ENCODE measurements at regions not wholly inside any gene's neighbourhood (a gene's known extent, or its start where the extent isn't known, plus 50 kb on each side); places are given as distances from the start of the nearest gene placed in this dataset.

DNA sequence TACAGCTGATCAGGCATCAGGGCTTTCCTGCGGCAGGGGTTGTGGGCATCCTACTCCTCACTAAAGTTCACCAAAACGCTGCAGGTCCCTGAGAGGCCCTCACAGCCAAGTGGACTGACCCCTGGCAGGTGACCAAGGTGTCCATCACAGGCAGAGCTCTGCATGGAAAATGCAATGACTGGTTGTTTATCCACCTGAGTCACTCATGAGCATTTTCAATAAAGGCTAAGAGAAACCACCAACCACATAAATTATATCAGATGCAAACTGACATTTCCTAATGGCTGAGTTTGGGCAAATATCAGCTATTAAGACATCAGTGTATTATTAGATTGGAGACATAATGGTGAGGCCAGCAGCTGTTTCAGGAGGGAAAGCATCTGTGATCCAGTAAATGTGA lies 152.7 kb upstream of the SYNDIG1 start:
- peak; percentile 83 for DNase-seq

DNA sequence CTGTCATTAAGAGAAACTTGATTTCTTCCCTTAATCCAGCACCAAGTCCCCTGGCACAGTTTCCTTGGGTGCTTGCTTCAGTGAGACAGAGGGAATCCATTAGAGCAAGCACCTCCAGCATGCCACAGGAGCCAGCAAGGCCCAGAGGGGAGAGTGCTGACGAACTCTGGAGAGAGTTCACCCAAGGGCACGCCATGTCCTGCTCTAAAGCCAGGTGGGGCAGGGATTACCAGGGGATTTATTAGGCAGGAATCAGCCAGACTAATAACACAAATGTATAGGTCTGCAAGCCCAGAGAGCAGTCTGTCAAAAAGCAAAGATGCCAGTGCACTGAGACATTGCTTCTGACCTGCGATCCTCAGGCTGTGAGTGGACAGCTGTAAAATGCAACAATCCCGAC lies 155.4 kb upstream of the SYNDIG1 start:
- ATAC-seq: no peak
- TF ChIP-seq EZH2 (IDR thresholded peaks at IDR 0.05; ENCODE audit: low read length, unreplicated experiment): no peak
- no peak for TF ChIP-seq EZH2phosphoT487 (IDR thresholded peaks at IDR 0.05; ENCODE audit: borderline replicate concordance, low read length)
- TF ChIP-seq, protein P1, sequence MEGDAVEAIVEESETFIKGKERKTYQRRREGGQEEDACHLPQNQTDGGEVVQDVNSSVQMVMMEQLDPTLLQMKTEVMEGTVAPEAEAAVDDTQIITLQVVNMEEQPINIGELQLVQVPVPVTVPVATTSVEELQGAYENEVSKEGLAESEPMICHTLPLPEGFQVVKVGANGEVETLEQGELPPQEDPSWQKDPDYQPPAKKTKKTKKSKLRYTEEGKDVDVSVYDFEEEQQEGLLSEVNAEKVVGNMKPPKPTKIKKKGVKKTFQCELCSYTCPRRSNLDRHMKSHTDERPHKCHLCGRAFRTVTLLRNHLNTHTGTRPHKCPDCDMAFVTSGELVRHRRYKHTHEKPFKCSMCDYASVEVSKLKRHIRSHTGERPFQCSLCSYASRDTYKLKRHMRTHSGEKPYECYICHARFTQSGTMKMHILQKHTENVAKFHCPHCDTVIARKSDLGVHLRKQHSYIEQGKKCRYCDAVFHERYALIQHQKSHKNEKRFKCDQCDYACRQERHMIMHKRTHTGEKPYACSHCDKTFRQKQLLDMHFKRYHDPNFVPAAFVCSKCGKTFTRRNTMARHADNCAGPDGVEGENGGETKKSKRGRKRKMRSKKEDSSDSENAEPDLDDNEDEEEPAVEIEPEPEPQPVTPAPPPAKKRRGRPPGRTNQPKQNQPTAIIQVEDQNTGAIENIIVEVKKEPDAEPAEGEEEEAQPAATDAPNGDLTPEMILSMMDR (conservative IDR thresholded peaks at IDR 0.05; ENCODE audit: low read depth, low read length): no peak
- no peak for DNase-seq
- H3K4me2 ChIP-seq (ENCODE audit: low read length): no peak overlapping the region
- POLR2A ChIA-PET (ENCODE audit: unreplicated experiment): no interaction called here
- intact Hi-C loops (cut with micrococcal nuclease): no loop called here
- H3K9me3 ChIP-seq (ENCODE audit: low read length): no peaks in the 10 kb centered on the region
- CTCF ChIA-PET: no interaction called here
- no peak overlapping the region for H2AFZ ChIP-seq (ENCODE audit: low read length)
- H3K9ac ChIP-seq (ENCODE audit: low read length): no peak overlapping the region
- H3K4me1 ChIP-seq (ENCODE audit: insufficient read depth, low read length): peaks cover 12% of the 10 kb centered on the region
- no peaks in the 10 kb centered on the region; the same call in 1 of the 2 replicates for H3K9me2 ChIP-seq (replicated peaks; ENCODE audit: low read length)
- peaks cover 66% of the 10 kb centered on the region for H3K27me3 ChIP-seq (ENCODE audit: low read length)
- no peak overlapping the region for H3K27ac ChIP-seq (ENCODE audit: low read length)
- no peaks in the 10 kb centered on the region for H3K79me2 ChIP-seq (ENCODE audit: low read length)
- no TSS peak for BruUV-seq (replicated peaks)
- H4K20me1 ChIP-seq (ENCODE audit: low read length): no peaks in the 10 kb centered on the region
- H3K4me3 ChIP-seq (ENCODE audit: low read length): no peak overlapping the region
- no peaks in the 10 kb centered on the region for H3F3A ChIP-seq (ENCODE audit: low read length, unreplicated experiment)
- H3K36me3 ChIP-seq (ENCODE audit: low read depth, low read length): no peaks in the 10 kb centered on the region

More for the DNA sequence above, 152.7 kb upstream of the SYNDIG1 start:
- Histone ChIP-seq H3K9ac (ENCODE audit: low read length) (no peak overlapping the region), H3K79me2 (ENCODE audit: low read length) (no peaks in the 10 kb centered on the region), H3K4me3 (ENCODE audit: low read length) (no peak overlapping the region), H3K27ac (ENCODE audit: low read length) (no peak overlapping the region), H4K20me1 (ENCODE audit: low read length) (no peaks in the 10 kb centered on the region), H3K9me2 (replicated peaks; ENCODE audit: low read length) (no peaks in the 10 kb centered on the region), H3K4me2 (ENCODE audit: low read length) (no peak overlapping the region), H3K36me3 (ENCODE audit: low read depth, low read length) (no peaks in the 10 kb centered on the region), H3F3A (ENCODE audit: low read length, unreplicated experiment) (no peaks in the 10 kb centered on the region), H3K27me3 (ENCODE audit: low read length) (peaks cover 74% of the 10 kb centered on the region), H3K9me3 (ENCODE audit: low read length) (no peaks in the 10 kb centered on the region), H3K4me1 (ENCODE audit: insufficient read depth, low read length) (peaks cover 12% of the 10 kb centered on the region), H2AFZ (ENCODE audit: low read length) (no peak overlapping the region)
- CTCF ChIA-PET: no interaction called here
- intact Hi-C loops (cut with micrococcal nuclease): no loop called here
- POLR2A ChIA-PET (ENCODE audit: unreplicated experiment): no interaction called here
- no TSS peak for BruUV-seq (replicated peaks)
- no peak for TF ChIP-seq EZH2 (IDR thresholded peaks at IDR 0.05; ENCODE audit: low read length, unreplicated experiment)
- no peak for TF ChIP-seq EZH2phosphoT487 (IDR thresholded peaks at IDR 0.05; ENCODE audit: borderline replicate concordance, low read length)
- TF ChIP-seq, protein P1 (conservative IDR thresholded peaks at IDR 0.05; ENCODE audit: low read depth, low read length): no peak
- ATAC-seq: no peak

DNA sequence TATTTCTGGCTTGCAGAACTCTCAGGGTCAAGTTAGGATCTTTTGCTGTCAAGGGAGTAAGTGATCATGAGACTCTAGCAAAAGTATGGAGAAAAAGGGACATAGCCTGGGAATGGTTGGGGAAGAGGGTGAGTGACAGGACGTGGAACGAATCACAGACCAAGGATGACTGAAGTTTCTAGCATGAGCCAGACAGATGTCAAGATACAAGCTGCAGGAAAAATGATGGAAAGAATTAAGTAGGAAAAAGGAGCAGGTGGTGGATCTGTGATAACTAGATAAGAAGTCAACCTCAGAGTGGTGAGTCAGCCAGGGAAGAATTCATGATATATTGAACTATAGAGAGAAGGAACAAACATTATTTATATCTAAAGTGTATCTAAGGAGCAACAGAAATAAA lies 159.8 kb upstream of the SYNDIG1 start:
- no peak for TF ChIP-seq EZH2phosphoT487 (IDR thresholded peaks at IDR 0.05; ENCODE audit: borderline replicate concordance, low read length)
- TF ChIP-seq, protein P1 (conservative IDR thresholded peaks at IDR 0.05; ENCODE audit: low read depth, low read length): no peak
- TF ChIP-seq EZH2 (IDR thresholded peaks at IDR 0.05; ENCODE audit: low read length, unreplicated experiment): no peak
- no peaks in the 10 kb centered on the region; the same call in 1 of the 2 replicates for H3K9me2 ChIP-seq (replicated peaks; ENCODE audit: low read length)

More for the DNA sequence above, 159.8 kb upstream of the SYNDIG1 start:
- H3K9ac ChIP-seq (ENCODE audit: low read length): no peak overlapping the region
- H3K27ac ChIP-seq (ENCODE audit: low read length): no peak overlapping the region
- intact Hi-C loops (cut with micrococcal nuclease): no loop called here
- no peak overlapping the region for H2AFZ ChIP-seq (ENCODE audit: low read length)
- no peak overlapping the region for H3K4me3 ChIP-seq (ENCODE audit: low read length)
- no peaks in the 10 kb centered on the region for H3K79me2 ChIP-seq (ENCODE audit: low read length)
- H3K4me1 ChIP-seq (ENCODE audit: insufficient read depth, low read length): no peaks in the 10 kb centered on the region
- H4K20me1 ChIP-seq (ENCODE audit: low read length): no peaks in the 10 kb centered on the region
- no peak overlapping the region for H3K4me2 ChIP-seq (ENCODE audit: low read length)
- peaks cover 84% of the 10 kb centered on the region for H3K27me3 ChIP-seq (ENCODE audit: low read length)
- no peak for ATAC-seq
- BruUV-seq (replicated peaks): no TSS peak
- H3K36me3 ChIP-seq (ENCODE audit: low read depth, low read length): no peaks in the 10 kb centered on the region
- H3K9me3 ChIP-seq (ENCODE audit: low read length): no peaks in the 10 kb centered on the region
- DNase-seq: no peak
- POLR2A ChIA-PET (ENCODE audit: unreplicated experiment): no interaction called here
- CTCF ChIA-PET: no interaction called here
- H3F3A ChIP-seq (ENCODE audit: low read length, unreplicated experiment): no peaks in the 10 kb centered on the region
